Small intestine (tissue), 7 donors: ENCODE measurements at regions not wholly inside any gene's neighbourhood (a gene's known extent, or its start where the extent isn't known, plus 50 kb on each side); places are given as distances from the start of the nearest gene placed in this dataset.

Experiments
- DNase-seq, 2 donors: peaks; one replicate each; pipeline versions ENCODE4 v3.0.0 to v3.0.0-alpha.2; 2013
- FAIRE-seq: peaks from 2 replicates; lab custom pipeline; 2012; peaks lifted over from hg19 to GRCh38; lab: Jason Lieb, UNC
- H3K27ac ChIP-seq, 3 donors: one replicate each; pipeline ENCODE4 v1.5.1; 2013; ENCODE audit warnings: low read length in 2 of 3, mild to moderate bottlenecking in 2 of 3, control low read depth in 1 of 3, inconsistent platforms in 1 of 3, low read depth in 1 of 3, moderate library complexity in 1 of 3
- H3K27me3 ChIP-seq, 3 donors: one replicate each; pipeline ENCODE4 v1.6.1; 2013; ENCODE audit warnings: low read length in 3 of 3, inconsistent platforms in 1 of 3; ENCODE audit not compliant: control insufficient read depth in 3 of 3, insufficient read depth in 3 of 3
- H3K36me3 ChIP-seq, 3 donors: one replicate each; pipeline ENCODE4 v1.6.1; 2013; ENCODE audit warnings: low read length in 3 of 3, inconsistent platforms in 1 of 3, low read depth in 1 of 3, mild to moderate bottlenecking in 1 of 3, moderate library complexity in 1 of 3; ENCODE audit not compliant: control insufficient read depth in 3 of 3, insufficient read depth in 2 of 3
- H3K4me1 ChIP-seq, 3 donors: one replicate each; pipeline ENCODE4 v1.6.1; 2013; ENCODE audit warnings: low read length in 2 of 3, inconsistent platforms in 1 of 3, low read depth in 1 of 3, mild to moderate bottlenecking in 1 of 3, moderate library complexity in 1 of 3; ENCODE audit not compliant: control insufficient read depth in 3 of 3, insufficient read depth in 2 of 3
- H3K4me3 ChIP-seq, 3 donors: one replicate each; pipeline ENCODE4 v1.5.1; 2013; ENCODE audit warnings: low read length in 3 of 3, control low read depth in 1 of 3, inconsistent platforms in 1 of 3, low read depth in 1 of 3, mild to moderate bottlenecking in 1 of 3, moderate library complexity in 1 of 3
- H3K9me3 ChIP-seq, 2 donors: one replicate each; pipeline ENCODE4 v1.6.1; 2013; ENCODE audit warnings: low read depth in 1 of 2, low read length in 1 of 2; ENCODE audit not compliant: control insufficient read depth in 2 of 2, insufficient read depth in 1 of 2
- WGBS, 3 donors: extraction: QIAGEN DNeasy Blood & Tissue Kit; methylation state at CpG; one replicate each; pipeline ENCODE4 v1.1.7; 2013; 5-methylcytosine and 5-hydroxymethylcytosine counted together
- donor health status: healthy with polysubstance abuse.
- donor health status: control.
- donor health status: control.
- donor health status: Bipolar disorder and iron deficiency.
- donor health status: healthy.

GRCh38 chrX:110472265-110472664 lies 113.6 kb downstream of the RTL9 start:
- H3K9me3 ChIP-seq = no peaks in the 10 kb centered on the region
- H3K4me1 ChIP-seq = no peaks in the 10 kb centered on the region
- H3K27ac ChIP-seq = no peak overlapping the region
- no peaks in the 10 kb centered on the region for H3K36me3 ChIP-seq
- no peaks in the 10 kb centered on the region for H3K27me3 ChIP-seq
- 86 to 96% (median 95%) methylated on average over 3 of the region's 3 CpGs for WGBS, 3 donors
- no peak overlapping the region for H3K4me3 ChIP-seq
- DNase-seq (no peak), FAIRE-seq (no peak)

- no peak overlapping the region for H3K4me3 ChIP-seq
- no peak overlapping the region for H3K27ac ChIP-seq
- no peak for DNase-seq
- H3K4me1 ChIP-seq = no peaks in the 10 kb centered on the region
- no peaks in the 10 kb centered on the region for H3K36me3 ChIP-seq
- WGBS, 3 donors = 64 to 78% (median 66%) methylated on average over 5 of the region's 5 CpGs
- H3K9me3 ChIP-seq = no peaks in the 10 kb centered on the region
- no peak for FAIRE-seq
- H3K27me3 ChIP-seq = no peaks in the 10 kb centered on the region
These were observed 119.1 kb downstream of the RTL9 start for GRCh38 chrX:110477593-110478228.

GRCh38 chrX:110491846-110492620 lies 133.4 kb downstream of the RTL9 start:
- DNase-seq (no peak), FAIRE-seq (no peak)
- Histone ChIP-seq H3K4me3 (no peak overlapping the region), H3K9me3 (no peaks in the 10 kb centered on the region), H3K27ac (no peak overlapping the region), H3K4me1 (no peaks in the 10 kb centered on the region), H3K27me3 (no peaks in the 10 kb centered on the region), H3K36me3 (no peaks in the 10 kb centered on the region)
- WGBS, 3 donors = 77 to 86% (median 81%) methylated on average over 8 of the region's 8 CpGs

- H3K27ac ChIP-seq = no peak overlapping the region
- DNase-seq (no peak), FAIRE-seq (no peak)
- H3K9me3 ChIP-seq = no peaks in the 10 kb centered on the region
- H3K36me3 ChIP-seq = no peaks in the 10 kb centered on the region
- 82 to 92% (median 84%) methylated on average over 6 of the region's 6 CpGs for WGBS, 3 donors
- no peak overlapping the region for H3K4me3 ChIP-seq
- H3K4me1 ChIP-seq = no peaks in the 10 kb centered on the region
- H3K27me3 ChIP-seq = no peaks in the 10 kb centered on the region
These were observed 146.3 kb downstream of the RTL9 start for GRCh38 chrX:110504947-110505346.

- Histone ChIP-seq H3K4me3 (no peak overlapping the region), H3K27me3 (no peaks in the 10 kb centered on the region), H3K27ac (no peak overlapping the region), H3K4me1 (no peaks in the 10 kb centered on the region), H3K9me3 (no peaks in the 10 kb centered on the region), H3K36me3 (no peaks in the 10 kb centered on the region)
- WGBS, 3 donors = 10 to 32% (median 20%) methylated on average over 2 of the region's 2 CpGs
- DNase-seq (no peak), FAIRE-seq (no peak)
These were observed 151.3 kb downstream of the RTL9 start for GRCh38 chrX:110509755-110510532.

GRCh38 chrX:110511238-110511637 lies 152.6 kb downstream of the RTL9 start:
- 47 to 82% (median 66%) methylated on average over 2 of the region's 2 CpGs for WGBS, 3 donors
- no peak overlapping the region for H3K4me3 ChIP-seq
- H3K36me3 ChIP-seq = no peaks in the 10 kb centered on the region
- FAIRE-seq = no peak
- no peaks in the 10 kb centered on the region for H3K9me3 ChIP-seq
- no peaks in the 10 kb centered on the region for H3K4me1 ChIP-seq
- H3K27me3 ChIP-seq = no peaks in the 10 kb centered on the region
- DNase-seq = no peak
- H3K27ac ChIP-seq = no peak overlapping the region

GRCh38 chrX:110512341-110512740 lies 153.7 kb downstream of the RTL9 start:
- 60 to 83% (median 61%) methylated on average over 1 of the region's 1 CpG for WGBS, 3 donors
- Histone ChIP-seq H3K4me1 (no peaks in the 10 kb centered on the region), H3K27me3 (no peaks in the 10 kb centered on the region), H3K27ac (no peak overlapping the region), H3K4me3 (no peak overlapping the region), H3K9me3 (no peaks in the 10 kb centered on the region), H3K36me3 (no peaks in the 10 kb centered on the region)
- no peak for DNase-seq
- FAIRE-seq = no peak

GRCh38 chrX:110514509-110514908 lies 155.9 kb downstream of the RTL9 start:
- DNase-seq (no peak), FAIRE-seq (no peak)
- Histone ChIP-seq H3K4me1 (no peaks in the 10 kb centered on the region), H3K36me3 (no peaks in the 10 kb centered on the region), H3K27me3 (no peaks in the 10 kb centered on the region), H3K4me3 (no peak overlapping the region), H3K27ac (no peak overlapping the region), H3K9me3 (no peaks in the 10 kb centered on the region)
- 59 to 72% (median 68%) methylated on average over 2 of the region's 2 CpGs for WGBS, 3 donors
